G401.6 (cell line): ENCODE measurements at regions not wholly inside any gene's neighbourhood (a gene's known extent, or its start where the extent isn't known, plus 50 kb on each side); places are given as distances from the start of the nearest gene placed in this dataset.

Experiments
- FAIRE-seq: peaks from 2 replicates; lab custom pipeline; 2012; peaks lifted over from hg19 to GRCh38; lab: Jason Lieb, UNC

DNA sequence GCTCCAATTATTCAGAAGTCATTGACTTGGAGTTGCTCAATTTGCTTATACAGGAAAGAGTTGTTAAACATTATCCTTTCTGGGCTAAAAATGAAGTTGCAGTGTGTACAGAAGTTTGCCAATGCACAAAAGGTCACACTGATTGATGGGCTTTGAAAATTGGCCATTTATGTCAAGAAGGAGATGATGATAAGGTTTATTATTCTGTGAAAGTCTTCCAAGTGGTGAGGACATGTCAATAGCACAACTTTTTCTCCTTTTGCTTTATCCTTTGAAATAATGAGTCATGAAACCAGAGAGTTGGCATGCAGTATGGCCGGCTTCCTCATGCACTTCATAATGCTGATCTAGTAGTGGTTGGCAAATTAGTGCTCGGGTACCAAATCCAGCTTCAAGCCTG, 848.5 kb upstream of the WWC1 start:
- FAIRE-seq, result no peak

- FAIRE-seq, result no peak
Measured at GRCh38 chr5:167447466-167448375, 843.7 kb upstream of the WWC1 start.

GRCh38 chr5:167448376-167448775, 843.1 kb upstream of the WWC1 start:
- FAIRE-seq, result no peak

GRCh38 chr5:167451076-167451475, 840.4 kb upstream of the WWC1 start:
- FAIRE-seq, result no peak

- no peak for FAIRE-seq
Measured at GRCh38 chr5:167452136-167452535, 839.3 kb upstream of the WWC1 start.

GRCh38 chr5:167453246-167454030, 838.0 kb upstream of the WWC1 start:
- FAIRE-seq, result no peak

- FAIRE-seq, result no peak
Measured at GRCh38 chr5:167458412-167458811, 833.0 kb upstream of the WWC1 start.

GRCh38 chr5:167460449-167461020, 830.9 kb upstream of the WWC1 start:
- FAIRE-seq, result no peak

GRCh38 chr5:167463939-167464338, 827.5 kb upstream of the WWC1 start:
- no peak for FAIRE-seq

- FAIRE-seq, result no peak
Measured at GRCh38 chr5:167466992-167467391, 824.5 kb upstream of the WWC1 start.

- no peak for FAIRE-seq
Measured at GRCh38 chr5:167472566-167473108, 818.8 kb upstream of the WWC1 start.

DNA sequence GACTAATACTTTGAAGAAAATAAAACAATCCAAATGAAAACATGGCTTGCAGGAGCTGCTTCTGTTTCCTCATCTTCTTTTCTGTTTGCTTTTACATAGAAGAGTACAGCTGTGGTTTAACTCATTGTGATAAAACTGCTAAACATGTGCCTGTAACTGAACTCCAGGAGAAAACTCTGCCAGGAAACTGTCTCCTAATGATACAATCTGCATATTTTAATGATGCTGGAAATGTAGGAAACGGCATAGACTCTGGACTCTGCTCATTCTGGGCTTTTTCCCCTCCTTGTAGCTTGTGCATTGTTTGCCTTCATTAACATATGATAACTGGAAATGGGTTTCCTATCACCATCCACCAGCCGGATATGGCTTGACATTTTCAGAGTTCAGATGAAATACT, 813.3 kb upstream of the WWC1 start:
- no peak for FAIRE-seq

DNA sequence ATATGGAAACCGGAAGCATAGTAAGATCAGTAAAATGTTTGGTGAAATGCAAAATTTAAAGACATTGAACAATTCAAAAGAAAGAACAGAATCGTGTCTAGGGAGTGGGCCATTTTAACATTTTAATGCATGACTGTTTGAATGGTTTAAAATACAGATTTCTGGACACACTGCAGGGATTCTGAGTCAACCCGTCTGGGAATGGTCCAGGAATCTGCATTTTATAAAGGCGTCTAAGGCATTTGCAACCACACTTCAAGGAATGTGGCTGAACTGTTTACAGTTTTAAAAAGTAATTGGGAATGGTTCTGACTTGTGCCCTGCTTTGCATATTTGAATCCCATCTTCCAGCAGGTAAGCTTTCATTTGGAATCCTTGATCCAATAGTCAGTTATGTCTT, 811.7 kb upstream of the WWC1 start:
- no peak for FAIRE-seq

DNA sequence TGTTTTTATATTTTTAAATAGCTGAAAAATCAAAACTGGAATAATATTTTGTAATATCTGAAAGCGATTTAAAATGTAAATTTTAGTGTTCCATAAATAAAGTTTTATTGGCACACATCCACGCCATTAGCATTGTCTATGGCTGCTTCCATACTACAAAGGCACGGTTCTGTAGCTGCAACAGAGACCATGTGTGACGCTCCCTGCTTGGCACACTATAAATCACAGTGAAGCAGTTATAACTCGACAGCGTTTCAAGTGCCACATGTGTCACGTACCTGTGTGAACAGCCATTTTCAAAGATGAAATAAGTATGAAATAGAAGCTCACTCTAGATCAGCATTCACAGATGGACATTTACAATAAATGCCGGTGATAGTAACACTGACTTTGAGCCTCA, 810.1 kb upstream of the WWC1 start:
- FAIRE-seq, result no peak

DNA sequence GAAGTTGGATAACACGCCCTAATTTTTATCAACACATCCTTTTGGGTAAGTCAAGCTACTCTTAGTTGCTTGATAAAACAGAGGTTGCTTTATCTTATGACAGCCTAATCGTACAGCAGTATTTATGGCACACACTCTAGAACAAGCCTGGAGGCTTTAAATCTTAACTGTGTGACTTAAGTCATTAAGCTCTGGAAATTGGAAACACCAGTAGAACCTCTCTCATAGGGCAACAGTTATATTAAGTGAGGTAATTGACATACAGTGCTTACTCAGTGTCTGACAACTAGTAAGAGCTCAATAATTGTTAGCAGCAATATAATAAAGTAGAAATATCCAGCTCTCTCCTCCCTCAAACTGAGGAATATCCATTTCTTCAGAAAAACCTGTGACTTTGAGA, 808.9 kb upstream of the WWC1 start:
- no peak for FAIRE-seq

- no peak for FAIRE-seq
Measured at GRCh38 chr5:167485061-167485774, 806.2 kb upstream of the WWC1 start.

DNA sequence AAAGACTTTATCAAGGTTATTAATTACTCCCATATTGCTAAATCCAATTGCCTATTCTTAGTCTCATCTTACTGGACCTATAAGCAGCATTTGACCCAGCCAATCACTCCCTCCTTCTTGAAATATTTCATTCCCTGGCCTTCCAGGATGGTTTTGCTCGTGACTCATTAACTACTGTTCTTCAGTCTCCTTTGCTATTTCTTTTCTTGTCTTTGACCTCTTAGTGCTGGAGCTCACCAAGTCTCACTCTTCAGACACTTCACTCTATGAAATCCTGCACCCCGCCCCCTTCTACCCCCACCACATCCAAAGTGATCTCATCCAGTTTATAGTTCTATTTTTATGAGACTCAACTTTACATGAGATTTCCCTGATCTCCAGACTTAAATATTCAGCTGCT, 803.1 kb upstream of the WWC1 start:
- no peak for FAIRE-seq

- FAIRE-seq, result no peak
Measured at GRCh38 chr5:167489202-167489601, 802.2 kb upstream of the WWC1 start.

- no peak for FAIRE-seq
Measured at GRCh38 chr5:167503926-167504720, 787.3 kb upstream of the WWC1 start.

DNA sequence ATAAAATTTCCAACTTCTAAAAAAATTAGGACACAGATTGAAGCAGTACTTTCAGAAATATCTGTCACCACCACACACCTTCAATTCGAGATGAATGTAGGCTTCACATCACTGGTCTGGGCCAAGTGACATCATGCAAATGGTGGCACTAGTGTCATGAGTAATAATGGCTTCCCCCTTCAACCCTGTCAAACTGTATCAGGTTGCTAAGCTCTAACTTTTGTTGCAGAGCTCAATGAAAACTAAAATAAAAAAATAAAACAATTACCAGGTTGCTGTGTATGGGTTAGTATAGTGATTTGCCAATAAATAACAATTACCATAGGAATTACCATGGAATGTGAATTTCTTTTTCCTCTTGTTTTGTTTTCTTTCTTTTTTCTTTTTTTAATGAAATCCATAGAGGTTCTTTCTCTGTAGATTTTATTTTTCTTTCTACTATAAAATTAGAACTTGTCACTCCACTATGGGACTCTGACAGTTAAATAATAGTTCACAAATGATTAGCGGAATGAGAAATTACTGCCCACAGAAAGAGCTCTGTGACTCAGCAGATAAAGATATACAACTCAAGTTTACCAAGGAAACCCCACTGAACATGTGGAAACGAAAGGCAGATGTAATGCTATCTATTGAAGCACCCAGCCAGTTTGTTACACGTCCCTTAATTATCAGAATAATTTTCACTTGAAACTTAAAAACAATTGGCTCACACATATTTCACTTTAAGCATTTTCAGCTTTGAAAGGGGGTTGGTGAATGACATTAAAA, 783.8 kb upstream of the WWC1 start:
- FAIRE-seq, result no peak

DNA sequence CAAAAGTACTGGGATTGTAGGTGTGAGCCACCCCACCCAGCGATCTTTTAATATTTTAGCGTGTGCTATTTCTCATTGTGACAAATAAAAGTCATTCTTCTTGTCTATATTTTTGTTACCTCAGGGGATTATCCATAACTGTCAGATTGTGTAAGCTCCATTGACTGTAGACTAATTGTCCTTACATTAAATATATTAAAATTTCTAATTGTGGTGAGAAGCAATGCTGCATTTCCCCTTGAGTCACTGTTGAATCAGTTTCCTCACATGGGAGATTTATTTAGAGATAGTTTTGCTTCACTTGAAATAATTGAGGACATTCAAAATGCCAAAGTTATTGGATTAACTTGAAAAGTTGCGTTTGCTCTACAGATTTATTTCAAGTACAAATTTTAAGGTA, 782.4 kb upstream of the WWC1 start:
- FAIRE-seq, result no peak
